ENCODE measurements at regions not wholly inside any gene's neighbourhood (a gene's known extent, or its start where the extent isn't known, plus 50 kb on each side); places are given as distances from the start of the nearest gene placed in this dataset.

- no peak for TF ChIP-seq EZH2 (IDR thresholded peaks at IDR 0.05; ENCODE audit: borderline replicate concordance, low read length)
- no peak for TF ChIP-seq CTCF (conservative IDR thresholded peaks at IDR 0.05 in 1 of 2, IDR thresholded peaks at IDR 0.05 in 1 of 2; ENCODE audit: extremely low read depth in 1 of 2, insufficient read depth in 1 of 2, low read depth in 1 of 2, low read length in 2 of 2)
Observed at GRCh38 chr2:120443946-120444345, 98.0 kb downstream of the INHBB start.
